Mesenchymal stem cell (in vitro differentiated cells and primary cell): ENCODE measurements at regions not wholly inside any gene's neighbourhood (a gene's known extent, or its start where the extent isn't known, plus 50 kb on each side); places are given as distances from the start of the nearest gene placed in this dataset.

Experiments
- DNase-seq: peaks from one replicate; pipeline ENCODE4 v3.0.0-alpha.2; 2013
- H2AFZ ChIP-seq: one replicate; pipeline ENCODE4 v1.6.1; 2013; ENCODE audit warnings: low read depth, mild to moderate bottlenecking, control low read depth, inconsistent platforms, low read length, moderate library complexity
- H2AK5ac ChIP-seq: 2 replicates; pipeline ENCODE4 v1.6.1; 2013; ENCODE audit warnings: low read length, moderate library complexity, mild to moderate bottlenecking, inconsistent platforms; ENCODE audit not compliant: severe bottlenecking
- H2BK120ac ChIP-seq: one replicate; pipeline ENCODE4 v1.6.1; 2013; ENCODE audit warnings: low read depth, mild to moderate bottlenecking, inconsistent platforms, low read length, moderate library complexity
- H2BK12ac ChIP-seq, 2 experiments: one replicate each; pipeline ENCODE4 v1.6.1; 2013; ENCODE audit warnings: inconsistent platforms in 2 of 2, low read length in 2 of 2, mild to moderate bottlenecking in 2 of 2, moderate library complexity in 2 of 2, control low read depth in 1 of 2
- H2BK15ac ChIP-seq: one replicate; pipeline ENCODE4 v1.6.1; 2013; ENCODE audit warnings: mild to moderate bottlenecking, low read depth, inconsistent platforms; ENCODE audit not compliant: poor library complexity, severe bottlenecking
- H2BK5ac ChIP-seq: 2 replicates; pipeline ENCODE4 v1.6.1; 2013; ENCODE audit warnings: low read depth, mild to moderate bottlenecking, low read length, control low read depth, inconsistent platforms; ENCODE audit not compliant: poor library complexity, severe bottlenecking
- H3K14ac ChIP-seq, 2 experiments: one replicate each; pipeline ENCODE4 v1.6.1; 2013; ENCODE audit warnings: inconsistent platforms in 2 of 2, low read length in 2 of 2, control low read depth in 1 of 2, mild to moderate bottlenecking in 1 of 2, moderate library complexity in 1 of 2
- H3K18ac ChIP-seq, 2 experiments: one replicate each; pipeline ENCODE4 v1.6.1; 2013; ENCODE audit warnings: inconsistent platforms in 2 of 2, low read length in 2 of 2, control low read depth in 1 of 2, low read depth in 1 of 2, mild to moderate bottlenecking in 1 of 2
- H3K23ac ChIP-seq, 2 experiments: one replicate each; pipeline ENCODE4 v1.6.1; 2013; ENCODE audit warnings: inconsistent platforms in 2 of 2, low read length in 2 of 2, mild to moderate bottlenecking in 2 of 2, moderate library complexity in 2 of 2, control low read depth in 1 of 2
- H3K27ac ChIP-seq: 2 replicates; pipeline ENCODE4 v1.5.1; 2013; ENCODE audit warnings: mild to moderate bottlenecking, moderate library complexity, low read length, control low read depth, inconsistent platforms; ENCODE audit not compliant: poor library complexity, severe bottlenecking
- H3K27me3 ChIP-seq, 2 experiments: 2 replicates each; pipeline versions ENCODE4 v1.6.1 to v1.7.0; 2013; ENCODE audit warnings: low read length in 2 of 2, mild to moderate bottlenecking in 2 of 2, moderate library complexity in 2 of 2, control low read depth in 1 of 2, inconsistent platforms in 1 of 2; ENCODE audit not compliant: control insufficient read depth in 1 of 2, insufficient read depth in 1 of 2
- H3K36me3 ChIP-seq, 2 experiments: 2 replicates each; pipeline versions ENCODE4 v1.6.1 to v1.7.0; 2013; ENCODE audit warnings: low read length in 2 of 2, control low read depth in 1 of 2, inconsistent platforms in 1 of 2, low read depth in 1 of 2, mild to moderate bottlenecking in 1 of 2; ENCODE audit not compliant: insufficient read depth in 2 of 2, control insufficient read depth in 1 of 2
- H3K4ac ChIP-seq, 2 experiments: one replicate each; pipeline ENCODE4 v1.6.1; 2013; ENCODE audit warnings: inconsistent platforms in 2 of 2, low read length in 2 of 2, mild to moderate bottlenecking in 2 of 2, moderate library complexity in 2 of 2, control low read depth in 1 of 2, low read depth in 1 of 2
- H3K4me1 ChIP-seq: 2 replicates; pipeline ENCODE4 v1.6.1; 2013; ENCODE audit warnings: low read depth, low read length, control low read depth; ENCODE audit not compliant: control insufficient read depth, insufficient read depth
- H3K4me2 ChIP-seq: 2 replicates; pipeline ENCODE4 v1.6.1; 2013; ENCODE audit warnings: low read length, mild to moderate bottlenecking, inconsistent platforms; ENCODE audit not compliant: poor library complexity, severe bottlenecking
- H3K4me3 ChIP-seq, 2 experiments: 2 replicates each; pipeline versions ENCODE4 v1.5.1 to v1.7.0; 2013; ENCODE audit warnings: low read length in 2 of 2, mild to moderate bottlenecking in 2 of 2, control low read depth in 1 of 2, low read depth in 1 of 2; ENCODE audit not compliant: insufficient read depth in 1 of 2
- H3K79me1 ChIP-seq: replicated peaks from 2 replicates; pipeline ENCODE4 v1.6.1; 2013; ENCODE audit warnings: mild to moderate bottlenecking, control low read depth, low read length, inconsistent platforms; ENCODE audit not compliant: poor library complexity, severe bottlenecking
- H3K9ac ChIP-seq: 2 replicates; pipeline ENCODE4 v1.7.0; 2013; ENCODE audit warnings: mild to moderate bottlenecking, low read length, moderate library complexity
- H3K9me3 ChIP-seq: 2 replicates; pipeline ENCODE4 v1.7.0; 2013; ENCODE audit warnings: mild to moderate bottlenecking, low read length; ENCODE audit not compliant: control insufficient read depth
- H4K8ac ChIP-seq: one replicate; pipeline ENCODE4 v1.6.1; 2013; ENCODE audit warnings: inconsistent platforms, mild to moderate bottlenecking, low read length, moderate library complexity
- H4K91ac ChIP-seq: one replicate; pipeline ENCODE4 v1.6.1; 2013; ENCODE audit warnings: mild to moderate bottlenecking, low read length, inconsistent platforms
- WGBS: methylation state at CpG from one replicate; pipeline ENCODE4 v1.1.7; 2013; ENCODE audit warnings: mixed read lengths; 5-methylcytosine and 5-hydroxymethylcytosine counted together

DNA sequence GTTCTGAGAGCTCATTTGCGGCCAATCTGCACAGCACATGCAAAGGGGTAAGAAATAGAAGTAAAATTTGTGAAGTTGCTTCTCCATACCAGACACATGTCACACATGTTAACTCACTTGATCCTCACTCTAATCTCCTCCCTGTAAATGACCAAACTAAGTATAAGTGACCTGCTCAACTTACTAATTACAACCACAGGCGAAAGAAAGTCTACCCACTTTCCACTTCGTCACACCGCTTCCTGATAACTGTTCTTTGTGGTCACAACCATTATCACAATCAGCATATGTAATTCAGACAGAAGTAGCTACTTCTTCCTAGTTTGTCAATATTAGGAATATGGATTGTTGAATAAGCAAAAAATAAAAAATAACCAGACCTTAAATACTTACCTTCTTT, 293.7 kb upstream of the CLEC14A start:
- H2AK5ac ChIP-seq = no peak overlapping the region
- no peak overlapping the region for H3K9ac ChIP-seq
- WGBS = 96% methylated on average over 4 of the region's 4 CpGs
- H4K8ac ChIP-seq = no peak overlapping the region
- no peak overlapping the region for H3K27ac ChIP-seq
- no peaks in the 10 kb centered on the region for H3K79me1 ChIP-seq
- H2AFZ ChIP-seq = no peak overlapping the region
- no peak overlapping the region for H3K4ac ChIP-seq
- no peak overlapping the region for H3K23ac ChIP-seq
- no peak overlapping the region for H3K14ac ChIP-seq
- H2BK15ac ChIP-seq = no peak overlapping the region
- H3K4me3 ChIP-seq = no peak overlapping the region
- H2BK12ac ChIP-seq = no peak overlapping the region
- no peaks in the 10 kb centered on the region for H3K36me3 ChIP-seq
- no peak overlapping the region for H2BK120ac ChIP-seq
- no peak for DNase-seq
- H3K4me1 ChIP-seq = no peaks in the 10 kb centered on the region
- H3K4me2 ChIP-seq = no peak overlapping the region
- no peaks in the 10 kb centered on the region for H3K9me3 ChIP-seq
- H4K91ac ChIP-seq = no peak overlapping the region
- no peaks in the 10 kb centered on the region for H3K27me3 ChIP-seq
- no peak overlapping the region for H2BK5ac ChIP-seq
- H3K18ac ChIP-seq = no peak overlapping the region

DNA sequence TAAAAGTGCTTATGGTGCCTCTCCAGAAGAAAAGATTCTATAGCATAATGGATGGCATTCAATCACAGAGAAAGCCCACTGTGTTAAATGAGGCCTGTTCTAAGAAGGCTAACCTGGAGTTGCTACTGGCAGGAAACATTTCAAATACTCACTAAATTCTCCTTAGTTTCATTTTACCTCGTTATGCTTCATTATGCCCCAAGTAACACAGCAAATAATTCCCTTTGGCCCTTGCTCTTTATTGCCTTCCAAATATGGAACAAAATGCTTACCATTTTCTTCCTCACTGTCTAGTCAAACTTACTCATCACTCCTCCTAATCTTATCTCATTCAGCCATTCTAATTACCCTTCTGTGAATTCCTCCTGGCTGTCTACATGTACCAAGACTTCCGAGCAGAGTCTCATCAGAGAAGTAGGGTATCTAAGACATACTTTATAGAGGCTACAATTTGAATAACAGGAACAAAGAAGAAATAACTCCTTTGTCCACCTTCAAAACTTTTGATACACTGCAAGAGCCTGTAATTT, 292.1 kb upstream of the CLEC14A start:
- Histone ChIP-seq H2AK5ac (no peak overlapping the region), H3K14ac (no peak overlapping the region), H3K4ac (no peak overlapping the region), H2BK120ac (no peak overlapping the region), H2BK5ac (no peak overlapping the region), H3K9me3 (no peaks in the 10 kb centered on the region), H3K4me2 (no peak overlapping the region), H2AFZ (no peak overlapping the region), H4K91ac (no peak overlapping the region), H3K27ac (no peak overlapping the region), H3K23ac (no peak overlapping the region), H3K36me3 (no peaks in the 10 kb centered on the region), H3K4me1 (no peaks in the 10 kb centered on the region), H3K27me3 (no peaks in the 10 kb centered on the region), H4K8ac (no peak overlapping the region), H3K79me1 (no peaks in the 10 kb centered on the region), H3K9ac (no peak overlapping the region), H2BK15ac (no peak overlapping the region), H3K18ac (no peak overlapping the region), H2BK12ac (no peak overlapping the region), H3K4me3 (no peak overlapping the region)
- DNase-seq = no peak
- WGBS = 69% methylated on average over 2 of the region's 2 CpGs

DNA sequence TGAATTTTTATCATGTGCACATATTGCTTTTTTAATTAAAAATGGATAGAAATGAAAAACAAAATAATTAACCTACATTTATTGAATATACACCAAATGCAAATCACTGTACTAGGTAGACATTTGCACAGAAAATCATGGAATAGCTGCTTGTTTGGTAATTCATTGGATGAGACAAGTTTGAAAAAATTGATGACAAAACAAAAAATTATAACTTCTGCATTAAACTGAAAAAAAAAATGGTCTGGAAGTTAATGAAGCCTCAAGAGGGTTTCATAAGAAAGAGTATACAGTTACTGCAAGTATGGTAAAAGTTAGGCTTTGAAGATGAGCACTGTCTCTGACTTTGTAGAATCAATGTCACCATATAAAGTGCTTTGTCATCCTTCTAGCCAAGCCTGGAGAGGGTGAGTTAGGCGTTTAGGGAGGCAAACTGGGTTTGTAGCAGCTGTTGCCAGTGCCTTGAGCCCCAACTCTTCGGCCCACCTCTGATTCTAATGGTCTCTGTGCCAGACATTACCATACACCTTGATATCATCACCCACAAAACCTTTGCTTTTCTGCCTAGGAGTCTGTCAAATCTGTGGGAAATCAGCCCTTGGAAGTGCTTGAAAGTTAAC, 291.1 kb upstream of the CLEC14A start:
- Histone ChIP-seq H2BK120ac (no peak overlapping the region), H3K79me1 (no peaks in the 10 kb centered on the region), H2BK15ac (no peak overlapping the region), H4K8ac (no peak overlapping the region), H2BK12ac (no peak overlapping the region), H3K4me2 (no peak overlapping the region), H3K18ac (peak overlapping the region in 1 of 2 experiments; percentile 82), H3K9ac (no peak overlapping the region), H3K9me3 (no peaks in the 10 kb centered on the region), H2AK5ac (no peak overlapping the region), H3K27ac (no peak overlapping the region), H3K4me1 (no peaks in the 10 kb centered on the region), H3K23ac (no peak overlapping the region), H3K27me3 (no peaks in the 10 kb centered on the region), H3K4ac (no peak overlapping the region), H3K36me3 (no peaks in the 10 kb centered on the region), H2BK5ac (no peak overlapping the region), H4K91ac (no peak overlapping the region), H2AFZ (no peak overlapping the region), H3K14ac (no peak overlapping the region), H3K4me3 (no peak overlapping the region)
- 100% methylated on average over 2 of the region's 2 CpGs for WGBS
- no peak for DNase-seq

DNA sequence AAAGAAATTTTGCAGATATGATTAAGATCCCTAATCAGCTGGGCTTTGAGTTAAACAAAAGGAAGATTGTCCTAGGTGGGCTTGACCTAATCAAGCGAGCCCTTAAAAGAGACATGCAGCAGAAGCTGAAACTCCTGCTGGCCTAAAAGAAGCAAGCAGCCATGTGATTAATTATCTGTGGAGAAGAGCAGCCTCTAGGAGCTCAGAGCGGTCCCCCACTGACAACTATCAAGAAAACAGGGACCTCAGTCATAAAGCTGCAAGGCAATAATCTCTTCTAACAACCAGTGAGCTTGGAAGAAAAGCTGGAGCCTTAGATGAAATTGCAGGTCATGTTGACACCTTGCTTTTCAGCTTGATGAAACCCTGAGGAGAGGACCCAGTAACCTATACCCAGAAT, 288.9 kb upstream of the CLEC14A start:
- Histone ChIP-seq H3K27ac (no peak overlapping the region), H2BK15ac (no peak overlapping the region), H3K14ac (no peak overlapping the region), H4K91ac (no peak overlapping the region), H3K4ac (no peak overlapping the region), H2AFZ (no peak overlapping the region), H3K18ac (no peak overlapping the region), H3K36me3 (no peaks in the 10 kb centered on the region), H2BK5ac (no peak overlapping the region), H2BK12ac (peak overlapping the region in 1 of 2 experiments; percentile 66), H3K9me3 (no peaks in the 10 kb centered on the region), H3K4me3 (no peak overlapping the region), H2BK120ac (no peak overlapping the region), H3K23ac (no peak overlapping the region), H3K27me3 (no peaks in the 10 kb centered on the region), H4K8ac (no peak overlapping the region), H3K9ac (no peak overlapping the region), H3K4me1 (no peaks in the 10 kb centered on the region), H3K79me1 (no peaks in the 10 kb centered on the region), H2AK5ac (no peak overlapping the region), H3K4me2 (no peak overlapping the region)
- no peak for DNase-seq
- WGBS = 50% methylated on average over 2 of the region's 2 CpGs
